ENCODE measurements at regions not wholly inside any gene's neighbourhood (a gene's known extent, or its start where the extent isn't known, plus 50 kb on each side); places are given as distances from the start of the nearest gene placed in this dataset.

GRCh38 chr4:155077452-155078229 lies 130.8 kb upstream of the NPY2R start:
- DNase-seq, result no peak
- Histone ChIP-seq H3K27ac (no peak overlapping the region), H3K4me1 (ENCODE audit: insufficient read depth) (no peaks in the 10 kb centered on the region), H3K9me3 (ENCODE audit: low read depth) (no peaks in the 10 kb centered on the region), H3K4me3 (no peak overlapping the region), H4K20me1 (ENCODE audit: insufficient read depth) (no peaks in the 10 kb centered on the region), H3K27me3 (replicated peaks; ENCODE audit: insufficient read depth) (no peaks in the 10 kb centered on the region), H3K79me2 (ENCODE audit: insufficient read depth) (no peaks in the 10 kb centered on the region), H2AFZ (no peak overlapping the region), H3K36me3 (ENCODE audit: low read depth) (no peaks in the 10 kb centered on the region), H3K4me2 (ENCODE audit: unreplicated experiment) (no peak overlapping the region), H3K9me2 (ENCODE audit: insufficient read depth) (no peaks in the 10 kb centered on the region), H3F3A (ENCODE audit: insufficient read depth) (no peaks in the 10 kb centered on the region), H3K9ac (no peak overlapping the region)
- 10 to 23% methylated on average over 2 of the region's 2 CpGs for WGBS, 2 experiments (ENCODE audit: low coverage in 1 of 2, low lambda C conversion rate in 2 of 2, missing lambda C conversion rate in 2 of 2)
- in situ Hi-C loops (cut with MboI), result no loop called here
- TF ChIP-seq EZH2 (IDR thresholded peaks at IDR 0.05; ENCODE audit: insufficient read depth, poor library complexity, severe bottlenecking) (no peak), EZH2phosphoT487 (IDR thresholded peaks at IDR 0.05; ENCODE audit: insufficient read depth, low read depth) (no peak)

GRCh38 chr4:155079871-155080270 lies 128.6 kb upstream of the NPY2R start:
- no peak overlapping the region for H3K9ac ChIP-seq
- no peak overlapping the region for H2AFZ ChIP-seq
- no peak overlapping the region for H3K4me3 ChIP-seq
- H3K79me2 ChIP-seq (ENCODE audit: insufficient read depth), result no peaks in the 10 kb centered on the region
- H3K27me3 ChIP-seq (replicated peaks; ENCODE audit: insufficient read depth), result no peaks in the 10 kb centered on the region
- no peak overlapping the region for H3K4me2 ChIP-seq (ENCODE audit: unreplicated experiment)
- no peaks in the 10 kb centered on the region for H3K9me3 ChIP-seq (ENCODE audit: low read depth)
- H4K20me1 ChIP-seq (ENCODE audit: insufficient read depth), result no peaks in the 10 kb centered on the region
- H3K9me2 ChIP-seq (ENCODE audit: insufficient read depth), result no peaks in the 10 kb centered on the region
- in situ Hi-C loops (cut with MboI), result no loop called here
- TF ChIP-seq EZH2 (IDR thresholded peaks at IDR 0.05; ENCODE audit: insufficient read depth, poor library complexity, severe bottlenecking), result no peak
- no peak for TF ChIP-seq EZH2phosphoT487 (IDR thresholded peaks at IDR 0.05; ENCODE audit: insufficient read depth, low read depth)
- DNase-seq, result no peak
- H3K27ac ChIP-seq, result no peak overlapping the region
- H3K36me3 ChIP-seq (ENCODE audit: low read depth), result no peaks in the 10 kb centered on the region
- no peaks in the 10 kb centered on the region for H3K4me1 ChIP-seq (ENCODE audit: insufficient read depth)
- H3F3A ChIP-seq (ENCODE audit: insufficient read depth), result no peaks in the 10 kb centered on the region

- in situ Hi-C loops (cut with MboI), result no loop called here
- Histone ChIP-seq H3K36me3 (ENCODE audit: low read depth) (no peaks in the 10 kb centered on the region), H3K9me3 (ENCODE audit: low read depth) (no peaks in the 10 kb centered on the region), H3K9ac (no peak overlapping the region), H3K9me2 (ENCODE audit: insufficient read depth) (no peaks in the 10 kb centered on the region), H3K4me1 (ENCODE audit: insufficient read depth) (no peaks in the 10 kb centered on the region), H3K79me2 (ENCODE audit: insufficient read depth) (no peaks in the 10 kb centered on the region), H3K4me3 (no peak overlapping the region), H2AFZ (no peak overlapping the region), H3K27ac (no peak overlapping the region), H3F3A (ENCODE audit: insufficient read depth) (no peaks in the 10 kb centered on the region), H3K27me3 (replicated peaks; ENCODE audit: insufficient read depth) (no peaks in the 10 kb centered on the region), H4K20me1 (ENCODE audit: insufficient read depth) (no peaks in the 10 kb centered on the region), H3K4me2 (ENCODE audit: unreplicated experiment) (no peak overlapping the region)
- WGBS, 2 experiments (ENCODE audit: low coverage in 1 of 2, low lambda C conversion rate in 2 of 2, missing lambda C conversion rate in 2 of 2), result 16 to 32% methylated on average over 3 of the region's 3 CpGs
- no peak for DNase-seq
- TF ChIP-seq EZH2phosphoT487 (IDR thresholded peaks at IDR 0.05; ENCODE audit: insufficient read depth, low read depth), result no peak
- no peak for TF ChIP-seq EZH2 (IDR thresholded peaks at IDR 0.05; ENCODE audit: insufficient read depth, poor library complexity, severe bottlenecking)
These were observed 127.2 kb upstream of the NPY2R start for GRCh38 chr4:155081222-155081621.

GRCh38 chr4:155085843-155086530 lies 122.4 kb upstream of the NPY2R start:
- no peak overlapping the region for H2AFZ ChIP-seq

More at GRCh38 chr4:155085843-155086530, 122.4 kb upstream of the NPY2R start:
- H3F3A ChIP-seq (ENCODE audit: insufficient read depth), result no peaks in the 10 kb centered on the region
- no peaks in the 10 kb centered on the region for H4K20me1 ChIP-seq (ENCODE audit: insufficient read depth)
- no peak overlapping the region for H3K9ac ChIP-seq
- H3K79me2 ChIP-seq (ENCODE audit: insufficient read depth), result no peaks in the 10 kb centered on the region
- TF ChIP-seq EZH2 (IDR thresholded peaks at IDR 0.05; ENCODE audit: insufficient read depth, poor library complexity, severe bottlenecking) (no peak), EZH2phosphoT487 (IDR thresholded peaks at IDR 0.05; ENCODE audit: insufficient read depth, low read depth) (no peak)
- H3K9me3 ChIP-seq (ENCODE audit: low read depth), result no peaks in the 10 kb centered on the region
- 0 to 2% methylated on average over 3 of the region's 3 CpGs for WGBS, 2 experiments (ENCODE audit: low coverage in 1 of 2, low lambda C conversion rate in 2 of 2, missing lambda C conversion rate in 2 of 2)
- no peak overlapping the region for H3K27ac ChIP-seq
- no peaks in the 10 kb centered on the region for H3K36me3 ChIP-seq (ENCODE audit: low read depth)
- H3K27me3 ChIP-seq (replicated peaks; ENCODE audit: insufficient read depth), result no peaks in the 10 kb centered on the region
- H3K9me2 ChIP-seq (ENCODE audit: insufficient read depth), result no peaks in the 10 kb centered on the region
- in situ Hi-C loops (cut with MboI), result no loop called here
- no peak overlapping the region for H3K4me2 ChIP-seq (ENCODE audit: unreplicated experiment)
- H3K4me1 ChIP-seq (ENCODE audit: insufficient read depth), result no peaks in the 10 kb centered on the region
- H3K4me3 ChIP-seq, result no peak overlapping the region
- peak; percentile 9 for DNase-seq
